Stomach (tissue), 8 donors: ENCODE measurements at regions not wholly inside any gene's neighbourhood (a gene's known extent, or its start where the extent isn't known, plus 50 kb on each side); places are given as distances from the start of the nearest gene placed in this dataset.
A peak's percentile ranks its signal among the peaks of the same experiment; 100 is the strongest.
"Not testable (repeated sequence)": the region's sequence is repeated elsewhere in the genome, so short reads cannot be mapped to it uniquely, and the experiment has no call there.

ENCODE experiments used
- DNase-seq, 2 donors: peaks; one replicate each; pipeline versions ENCODE4 v3.0.0 to v3.0.0-alpha.2; 2013 to 2019
- H3K27ac ChIP-seq, 5 donors: fragments of 200-600 bp in 4 of 5; sonication (generic) in 4 of 5; one replicate each; pipeline ENCODE4 v1.5.1; 2013 to 2019; ENCODE audit warnings: mild to moderate bottlenecking in 1 of 5, moderate library complexity in 1 of 5
- H3K27me3 ChIP-seq, 3 donors: fragments of 200-600 bp; sonication (generic); one replicate each; pipeline ENCODE4 v1.5.1; 2017 to 2019; ENCODE audit warnings: mixed run types in 1 of 3
- H3K36me3 ChIP-seq, 4 donors: fragments of 200-600 bp; sonication (generic); 1 replicate in 3 of 4; 2 replicates in 1 of 4; pipeline ENCODE4 v1.5.1; 2016 to 2019
- H3K4me1 ChIP-seq, 4 donors: fragments of 200-600 bp; sonication (generic); one replicate each; pipeline ENCODE4 v1.5.1; 2016 to 2019
- H3K4me3 ChIP-seq, 4 donors: fragments of 200-600 bp; sonication (generic) in 3 of 4; one replicate each; pipeline ENCODE4 v1.5.1; 2016 to 2019; ENCODE audit warnings: mild to moderate bottlenecking in 1 of 4
- H3K9me3 ChIP-seq, 4 donors: fragments of 200-600 bp; sonication (generic); one replicate each; pipeline ENCODE4 v1.5.1; 2016 to 2019
- EP300 ChIP-seq: sonication (generic); formaldehyde crosslinking; IDR thresholded peaks from one replicate; pipeline ENCODE4 v1.6.1; 2017; ENCODE audit warnings: antibody characterized with exemption
- POLR2A ChIP-seq, 4 donors: fragments of 450-650 bp; IDR thresholded peaks; one replicate each; pipeline ENCODE4 v1.6.1; 2016; ENCODE audit warnings: antibody characterized with exemption in 4 of 4, control low read depth in 2 of 4, mild to moderate bottlenecking in 1 of 4, moderate library complexity in 1 of 4
- POLR2AphosphoS5 ChIP-seq, 3 donors: sonication (generic); formaldehyde crosslinking; IDR thresholded peaks; one replicate each; pipeline ENCODE4 v1.6.1; 2016; ENCODE audit warnings: antibody characterized with exemption in 3 of 3
- WGBS, 5 donors: extraction: QIAGEN DNeasy Blood & Tissue Kit in 3 of 5; methylation state at CpG; one replicate each; pipeline versions ENCODE4 v1.1.5 to v1.1.7; 2013 to 2018; 5-methylcytosine and 5-hydroxymethylcytosine counted together
- intact Hi-C: fragments of 100-400 bp; cut with DNase I; formaldehyde crosslinking; loops from one replicate; pipeline ENCODE4 v1.15.1; 2023; ENCODE audit warnings: low total_unique reads
- TF ChIP-seq, protein P1 (sequence below), 7 experiments: fragments of 450-650 bp in 4 of 7; fragments of 200-600 bp in 3 of 7; sonication (generic) in 3 of 7; IDR thresholded peaks; one replicate each; pipeline ENCODE4 v1.5.1; 2016 to 2019; ENCODE audit warnings: antibody characterized with exemption in 7 of 7, control low read depth in 2 of 7, mild to moderate bottlenecking in 1 of 7
- donor health status: healthy with polysubstance abuse.
- donor health status: Bipolar disorder and iron deficiency.
- donor health status: healthy.

DNA sequence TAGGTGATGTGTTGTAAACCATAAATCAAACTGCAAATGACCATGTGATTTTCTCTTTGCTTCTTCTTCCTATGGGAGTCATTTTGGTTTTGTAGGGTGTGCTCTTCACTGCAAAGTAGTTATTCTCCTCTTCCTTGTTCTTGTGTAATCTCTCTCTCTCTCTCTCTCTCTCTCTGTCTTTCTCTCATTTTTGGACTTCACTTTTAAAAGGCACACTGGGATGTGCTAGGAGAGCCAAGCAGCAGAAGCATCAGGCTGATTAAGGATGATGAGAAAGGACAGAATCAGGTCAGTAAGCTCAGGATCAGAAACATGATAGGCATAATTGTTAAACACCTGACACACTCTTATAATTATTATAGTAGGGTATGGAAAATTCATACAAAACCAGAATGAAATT lies 505.3 kb upstream of the ZNF608 start:
- H3K4me3 ChIP-seq = no peak overlapping the region
- DNase-seq = no peak
- intact Hi-C loops = no loop called here
- H3K27ac ChIP-seq = no peak overlapping the region
- no peaks in the 10 kb centered on the region for H3K4me1 ChIP-seq
- no peaks in the 10 kb centered on the region for H3K36me3 ChIP-seq
- TF ChIP-seq, protein P1, sequence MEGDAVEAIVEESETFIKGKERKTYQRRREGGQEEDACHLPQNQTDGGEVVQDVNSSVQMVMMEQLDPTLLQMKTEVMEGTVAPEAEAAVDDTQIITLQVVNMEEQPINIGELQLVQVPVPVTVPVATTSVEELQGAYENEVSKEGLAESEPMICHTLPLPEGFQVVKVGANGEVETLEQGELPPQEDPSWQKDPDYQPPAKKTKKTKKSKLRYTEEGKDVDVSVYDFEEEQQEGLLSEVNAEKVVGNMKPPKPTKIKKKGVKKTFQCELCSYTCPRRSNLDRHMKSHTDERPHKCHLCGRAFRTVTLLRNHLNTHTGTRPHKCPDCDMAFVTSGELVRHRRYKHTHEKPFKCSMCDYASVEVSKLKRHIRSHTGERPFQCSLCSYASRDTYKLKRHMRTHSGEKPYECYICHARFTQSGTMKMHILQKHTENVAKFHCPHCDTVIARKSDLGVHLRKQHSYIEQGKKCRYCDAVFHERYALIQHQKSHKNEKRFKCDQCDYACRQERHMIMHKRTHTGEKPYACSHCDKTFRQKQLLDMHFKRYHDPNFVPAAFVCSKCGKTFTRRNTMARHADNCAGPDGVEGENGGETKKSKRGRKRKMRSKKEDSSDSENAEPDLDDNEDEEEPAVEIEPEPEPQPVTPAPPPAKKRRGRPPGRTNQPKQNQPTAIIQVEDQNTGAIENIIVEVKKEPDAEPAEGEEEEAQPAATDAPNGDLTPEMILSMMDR (IDR thresholded peaks at IDR 0.05) = no peak
- TF ChIP-seq POLR2A (IDR thresholded peaks at IDR 0.05) (no peak), EP300 (no peak), POLR2AphosphoS5 (IDR thresholded peaks at IDR 0.05) (no peak)
- H3K27me3 ChIP-seq = no peaks in the 10 kb centered on the region
- H3K9me3 ChIP-seq = peaks cover 0 to 18% (median 12%) of the 10 kb centered on the region in 4 donors

DNA sequence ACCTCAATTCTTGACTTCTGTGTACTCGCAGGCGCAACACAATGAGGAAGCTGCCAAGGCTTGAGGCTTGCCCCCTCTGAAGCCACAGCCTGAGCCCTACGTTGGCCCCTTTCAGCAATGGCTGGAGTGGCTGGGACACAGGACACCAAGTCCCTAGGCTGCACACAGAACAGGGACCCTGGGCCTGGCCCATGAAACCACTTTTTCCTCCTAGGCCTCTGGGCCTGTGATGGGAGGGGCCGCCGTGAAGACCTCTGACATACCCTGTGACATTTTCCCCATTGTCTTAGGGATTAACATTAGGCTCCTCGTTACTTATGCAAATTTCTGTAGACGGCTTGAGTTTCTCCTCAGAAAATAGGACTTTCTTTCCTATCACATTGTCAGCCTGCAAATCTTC lies 507.2 kb upstream of the ZNF608 start:
- H3K4me3 ChIP-seq, H3K27me3 ChIP-seq, H3K4me1 ChIP-seq, intact Hi-C loops, DNase-seq, H3K27ac ChIP-seq, H3K36me3 ChIP-seq: not testable (repeated sequence)
- WGBS, 5 donors = 95 to 99% (median 96%) methylated on average over 7 of the region's 7 CpGs
- H3K9me3 ChIP-seq = peaks cover 0 to 18% (median 12%) of the 10 kb centered on the region in 4 donors

DNA sequence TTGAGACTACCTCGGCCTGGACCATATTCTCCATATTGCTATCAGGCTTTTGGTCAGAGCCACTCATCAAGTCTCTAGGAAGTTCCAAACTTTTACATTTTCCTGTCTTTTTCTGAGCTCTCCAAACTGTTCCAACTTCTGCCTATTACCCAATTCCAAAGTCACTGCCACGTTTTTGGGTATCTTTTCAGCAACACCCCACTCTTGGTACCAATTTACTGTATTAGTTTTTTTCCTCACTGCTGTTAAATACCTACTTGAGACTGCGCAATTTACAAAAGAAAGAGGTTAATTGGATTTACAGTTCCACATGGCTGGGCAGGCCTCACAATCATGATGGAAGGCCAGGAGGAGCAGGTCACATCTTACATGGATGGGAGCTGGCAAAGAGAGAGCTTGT lies 507.8 kb upstream of the ZNF608 start:
- intact Hi-C loops = no loop called here
- WGBS, 5 donors = 60 to 92% (median 64%) methylated on average over 3 of the region's 3 CpGs
- H3K9me3 ChIP-seq = peaks cover 0 to 18% (median 12%) of the 10 kb centered on the region in 4 donors
- TF ChIP-seq POLR2AphosphoS5 (IDR thresholded peaks at IDR 0.05) (no peak), EP300 (no peak)
- H3K4me3 ChIP-seq = no peak overlapping the region
- no peaks in the 10 kb centered on the region for H3K36me3 ChIP-seq
- no peak overlapping the region for H3K27ac ChIP-seq
- H3K27me3 ChIP-seq = no peaks in the 10 kb centered on the region
- no peaks in the 10 kb centered on the region for H3K4me1 ChIP-seq
- no peak for DNase-seq

DNA sequence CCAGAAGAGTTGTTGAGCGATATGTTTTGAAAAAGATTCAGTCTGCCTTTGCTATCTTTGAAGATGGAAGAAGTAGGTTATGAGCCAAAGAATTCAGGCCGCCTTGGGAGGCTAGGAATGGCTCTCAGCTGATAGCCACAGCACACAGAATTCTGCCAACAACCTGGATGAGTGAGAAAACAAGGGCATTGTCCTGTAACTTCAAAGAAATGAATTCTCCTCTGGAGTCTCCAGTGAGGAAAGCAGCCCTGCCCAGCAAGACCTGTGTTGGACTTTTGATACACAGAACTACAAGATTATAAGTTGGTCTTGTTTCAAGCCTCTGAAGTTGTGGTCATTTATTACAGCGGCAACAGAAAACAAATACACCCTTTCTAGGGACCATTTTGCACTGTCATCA lies 509.9 kb upstream of the ZNF608 start:
- TF ChIP-seq EP300 = no peak
- TF ChIP-seq POLR2A (IDR thresholded peaks at IDR 0.05) = no peak
- intact Hi-C loops = no loop called here
- no peak for DNase-seq
- Histone ChIP-seq H3K27me3 (no peaks in the 10 kb centered on the region), H3K36me3 (no peaks in the 10 kb centered on the region), H3K4me3 (no peak overlapping the region), H3K27ac (no peak overlapping the region), H3K9me3 (peaks cover 0 to 18% (median 12%) of the 10 kb centered on the region in 4 donors), H3K4me1 (no peaks in the 10 kb centered on the region)
- 83 to 90% (median 86%) methylated on average over 3 of the region's 3 CpGs for WGBS, 5 donors

DNA sequence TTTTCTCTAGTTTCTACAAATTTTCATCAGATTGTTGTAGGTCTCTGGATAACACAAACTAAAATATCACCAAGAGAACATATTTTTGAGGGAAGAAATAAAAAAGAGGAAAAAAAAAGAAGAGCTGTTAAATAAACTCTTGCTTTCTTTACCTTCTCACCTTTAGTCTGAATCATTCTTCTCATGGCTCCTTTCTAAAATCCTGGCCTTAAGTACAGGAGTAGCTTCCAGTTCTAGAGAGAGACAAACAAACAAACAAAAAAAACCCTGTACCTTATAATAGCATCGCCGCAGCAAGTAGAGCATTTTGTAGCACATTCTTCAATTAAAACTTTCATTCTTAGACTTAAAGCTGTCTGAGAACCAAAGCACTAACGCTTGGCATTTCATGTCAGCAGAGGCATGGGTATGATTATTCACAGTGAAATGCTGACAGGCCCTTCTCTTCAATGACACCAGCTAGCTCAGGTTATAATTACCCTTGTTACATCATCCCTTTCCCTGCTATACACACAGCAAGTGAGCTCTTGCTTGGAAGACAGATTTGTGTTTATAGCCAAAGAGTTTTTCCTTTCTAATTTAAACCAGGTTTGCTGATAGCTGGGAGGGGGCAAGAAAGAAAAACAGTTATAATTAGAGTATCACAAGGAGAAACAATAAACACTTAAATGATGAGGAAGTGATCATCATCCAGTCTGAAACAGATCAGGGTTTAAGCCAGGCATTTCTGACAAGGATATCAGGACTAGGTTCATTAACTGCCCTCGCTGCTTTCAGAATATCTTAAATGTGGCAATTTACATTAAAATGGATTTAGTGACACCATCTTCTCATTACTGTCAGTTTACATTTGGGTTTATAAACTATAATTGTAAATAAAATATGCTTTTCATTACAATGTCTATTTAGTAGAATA lies 510.9 kb upstream of the ZNF608 start:
- H3K36me3 ChIP-seq = no peaks in the 10 kb centered on the region
- 81 to 86% (median 83%) methylated on average over 4 of the region's 4 CpGs for WGBS, 5 donors
- TF ChIP-seq POLR2A (IDR thresholded peaks at IDR 0.05) (no peak), EP300 (no peak), POLR2AphosphoS5 (IDR thresholded peaks at IDR 0.05) (no peak)
- TF ChIP-seq, protein P1 (IDR thresholded peaks at IDR 0.05) = no peak

DNA sequence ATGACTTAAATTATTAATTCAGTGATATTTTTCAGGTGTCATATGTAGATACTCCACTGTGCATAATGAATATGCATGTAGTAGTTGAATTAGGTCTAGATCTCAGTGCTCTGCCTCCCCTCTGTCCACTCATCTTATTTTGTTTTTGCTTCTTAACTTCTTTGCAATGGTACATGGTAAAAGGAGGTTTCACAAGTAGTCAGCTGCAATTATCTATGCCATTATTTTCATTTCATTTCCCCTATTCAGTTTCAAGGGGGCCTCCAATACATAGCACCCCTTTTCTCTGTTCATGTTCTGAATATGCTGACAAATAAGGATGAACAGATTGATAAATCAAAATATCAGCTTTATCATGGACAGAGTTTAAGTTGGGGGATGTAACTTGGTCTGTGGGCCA lies 511.6 kb upstream of the ZNF608 start:
- Histone ChIP-seq H3K4me1 (no peaks in the 10 kb centered on the region), H3K9me3 (peaks cover 0 to 18% (median 12%) of the 10 kb centered on the region in 4 donors), H3K4me3 (no peak overlapping the region), H3K36me3 (no peaks in the 10 kb centered on the region), H3K27ac (no peak overlapping the region), H3K27me3 (no peaks in the 10 kb centered on the region)
- TF ChIP-seq EP300 (no peak), POLR2A (IDR thresholded peaks at IDR 0.05) (no peak), POLR2AphosphoS5 (IDR thresholded peaks at IDR 0.05) (no peak)
- TF ChIP-seq, protein P1 (IDR thresholded peaks at IDR 0.05) = no peak
- intact Hi-C loops = no loop called here
- DNase-seq = no peak

More for the DNA sequence above, 510.9 kb upstream of the ZNF608 start:
- no peak overlapping the region for H3K27ac ChIP-seq
- peak in 1 of 2 donors; percentile 40 for DNase-seq
- no peaks in the 10 kb centered on the region for H3K4me1 ChIP-seq
- H3K4me3 ChIP-seq = no peak overlapping the region
- intact Hi-C loops = no loop called here
- H3K27me3 ChIP-seq = no peaks in the 10 kb centered on the region
- H3K9me3 ChIP-seq = peaks cover 0 to 18% (median 12%) of the 10 kb centered on the region in 4 donors
